Stimulated activated CD4-positive, alpha-beta T cell treated with anti-CD3 and anti-CD28 coated beads, Interleukin-2, amount 100 ng/mL, for 48 hours (primary cell): ENCODE measurements at regions not wholly inside any gene's neighbourhood (a gene's known extent, or its start where the extent isn't known, plus 50 kb on each side); places are given as distances from the start of the nearest gene placed in this dataset.

Experiments used
- DNase-seq, 2 donors: peaks; one replicate each; pipeline ENCODE4 v3.0.0-alpha.2; 2020

- no peak for DNase-seq
These were observed 195.4 kb upstream of the ZMIZ1 start for GRCh38 chr10:78873413-78873812.

- DNase-seq: no peak
These were observed 193.4 kb upstream of the ZMIZ1 start for GRCh38 chr10:78875331-78875877.

GRCh38 chr10:78875932-78876331 is 192.8 kb upstream of the ZMIZ1 start:
- DNase-seq: no peak

- no peak for DNase-seq
These were observed 192.3 kb upstream of the ZMIZ1 start for GRCh38 chr10:78876449-78876848.

- DNase-seq: no peak
These were observed 189.1 kb upstream of the ZMIZ1 start for GRCh38 chr10:78879621-78880020.

- DNase-seq: no peak
These were observed 182.6 kb upstream of the ZMIZ1 start for GRCh38 chr10:78886129-78886528.

GRCh38 chr10:78889536-78890063 is 179.2 kb upstream of the ZMIZ1 start:
- DNase-seq: no peak

GRCh38 chr10:78890506-78890905 is 178.3 kb upstream of the ZMIZ1 start:
- no peak for DNase-seq

GRCh38 chr10:78891741-78892140 is 177.0 kb upstream of the ZMIZ1 start:
- DNase-seq: no peak

- DNase-seq: no peak
These were observed 176.2 kb upstream of the ZMIZ1 start for GRCh38 chr10:78892338-78893176.

- no peak for DNase-seq
These were observed 175.5 kb upstream of the ZMIZ1 start for GRCh38 chr10:78893217-78893616.

GRCh38 chr10:78894089-78894840 is 174.5 kb upstream of the ZMIZ1 start:
- DNase-seq: no peak

- DNase-seq: no peak
These were observed 173.9 kb upstream of the ZMIZ1 start for GRCh38 chr10:78894841-78895195.

- DNase-seq: no peak
These were observed 173.3 kb upstream of the ZMIZ1 start for GRCh38 chr10:78895469-78895868.

- DNase-seq: no peak
These were observed 172.4 kb upstream of the ZMIZ1 start for GRCh38 chr10:78896159-78896928.

- no peak for DNase-seq
These were observed 170.2 kb upstream of the ZMIZ1 start for GRCh38 chr10:78898341-78899097.

- DNase-seq: no peak
These were observed 169.5 kb upstream of the ZMIZ1 start for GRCh38 chr10:78899098-78899754.

GRCh38 chr10:78899996-78900714 is 168.6 kb upstream of the ZMIZ1 start:
- no peak for DNase-seq

GRCh38 chr10:78900715-78901430 is 167.9 kb upstream of the ZMIZ1 start:
- no peak for DNase-seq

- no peak for DNase-seq
These were observed 167.1 kb upstream of the ZMIZ1 start for GRCh38 chr10:78901694-78902093.
